HCT116 (cell line): ENCODE measurements at regions not wholly inside any gene's neighbourhood (a gene's known extent, or its start where the extent isn't known, plus 50 kb on each side); places are given as distances from the start of the nearest gene placed in this dataset.

Source experiments
- ATAC-seq: fragments of 200-7000 bp; cut with Tn5 transposase; 2 replicates; pipeline ENCODE4 v1.9.1; 2020; ENCODE audit warnings: mild to moderate bottlenecking, moderate library complexity
- BruUV-seq: library from RNA; stranded (reverse); fragments of 400-500 nt; replicated peaks from 2 replicates; lab custom pipeline; 2021; lab: Mats Ljungman, UMichigan
- CTCF ChIA-PET: fragments of 300-600 bp; sonication (Branson Sonifier 250); formaldehyde crosslinking; loops from one replicate; lab custom pipeline; 2021; ENCODE audit warnings: antibody characterized with exemption; lab: Charles Lee
- POLR2A ChIA-PET: fragments of 300-600, 350-600 bp; sonication (Branson Sonifier 250); formaldehyde crosslinking; loops from one replicate; lab custom pipeline; 2021; ENCODE audit warnings: antibody characterized with exemption; lab: Charles Lee
- RAD21 ChIA-PET, 2 experiments: fragments of 300-600 bp; sonication (Branson Sonifier 250); formaldehyde crosslinking; loops; one replicate each; lab custom pipeline; 2023; ENCODE audit warnings: low total read pairs in 2 of 2; ENCODE audit not compliant: uncharacterized antibody in 2 of 2, unreplicated experiment in 2 of 2, low non-redundant PET in 1 of 2; lab: Charles Lee
- DNase-seq: peaks from one replicate; pipeline ENCODE4 v3.0.0-alpha.2; 2010; ENCODE audit warnings: low read depth, low spot score
- H2AFZ ChIP-seq: fragments of 200-600 bp; shearing (Covaris generic), sonication (generic); 2 replicates; pipeline ENCODE4 v1.6.1; 2017; ENCODE audit warnings: low read depth, mixed run types, mixed read lengths, antibody characterized with exemption, low read length; ENCODE audit not compliant: poor library complexity, severe bottlenecking
- H3K27ac ChIP-seq: 2 replicates; pipeline ENCODE4 v1.5.1; 2012; ENCODE audit warnings: low read depth, low read length
- H3K27me3 ChIP-seq: fragments of 200-600 bp; sonication (generic); 2 replicates; pipeline ENCODE4 v1.6.1; 2016; ENCODE audit warnings: mixed run types, low read length, mixed read lengths; ENCODE audit not compliant: insufficient read depth
- H3K36me3 ChIP-seq, 2 experiments: fragments of 200-500 bp in 1 of 2; fragments of 200-600 bp in 1 of 2; sonication (Bioruptor generic) in 1 of 2; sonication (generic) in 1 of 2; 2 replicates each; pipeline versions ENCODE4 v1.5.1 to v1.6.1; 2014 to 2016; ENCODE audit warnings: low read length in 2 of 2, inconsistent platforms in 1 of 2, mixed read lengths in 1 of 2, mixed run types in 1 of 2; ENCODE audit not compliant: insufficient read depth in 2 of 2, control insufficient read depth in 1 of 2
- H3K4me1 ChIP-seq, 2 experiments: fragments of 200-600 bp in 1 of 2; sonication (generic) in 1 of 2; 2 replicates each; pipeline versions ENCODE4 v1.5.1 to v1.6.1; 2012 to 2017; ENCODE audit warnings: low read length in 2 of 2, inconsistent platforms in 1 of 2, mild to moderate bottlenecking in 1 of 2, mixed read lengths in 1 of 2, mixed run types in 1 of 2, moderate library complexity in 1 of 2; ENCODE audit not compliant: insufficient read depth in 2 of 2, control insufficient read depth in 1 of 2
- H3K4me2 ChIP-seq: fragments of 200-600 bp; sonication (generic); 2 replicates; pipeline ENCODE4 v1.6.1; 2017; ENCODE audit warnings: mixed run types, low read length, mixed read lengths
- H3K4me3 ChIP-seq, 2 experiments: fragments of 200-600 bp in 1 of 2; sonication (generic) in 1 of 2; replicated peaks in 1 of 2; 2 replicates each; pipeline ENCODE4 v1.5.1; 2011 to 2016; ENCODE audit warnings: low read length in 2 of 2, control low read depth in 1 of 2, low read depth in 1 of 2, mild to moderate bottlenecking in 1 of 2, mixed read lengths in 1 of 2, mixed run types in 1 of 2
- H3K79me2 ChIP-seq: fragments of 200-600 bp; sonication (generic); 2 replicates; pipeline ENCODE4 v1.6.1; 2017; ENCODE audit warnings: mild to moderate bottlenecking, mixed run types, low read length, moderate library complexity, mixed read lengths; ENCODE audit not compliant: insufficient read depth
- H3K9ac ChIP-seq: fragments of 200-600 bp; sonication (generic); 2 replicates; pipeline ENCODE4 v1.6.1; 2016; ENCODE audit warnings: low read length, mixed read lengths
- H3K9me2 ChIP-seq: fragments of 200-600 bp; sonication (generic), shearing (Covaris generic); 2 replicates; pipeline ENCODE4 v1.6.1; 2017; ENCODE audit warnings: mixed run types, mild to moderate bottlenecking, moderate library complexity; ENCODE audit not compliant: insufficient read depth
- H3K9me3 ChIP-seq, 2 experiments: fragments of 200-500 bp in 1 of 2; fragments of 200-600 bp in 1 of 2; sonication (Bioruptor generic) in 1 of 2; sonication (generic) in 1 of 2; 2 replicates each; pipeline ENCODE4 v1.6.1; 2014 to 2017; ENCODE audit warnings: low read length in 2 of 2, mixed read lengths in 2 of 2, inconsistent platforms in 1 of 2, low read depth in 1 of 2, mild to moderate bottlenecking in 1 of 2, mixed run types in 1 of 2, moderate library complexity in 1 of 2; ENCODE audit not compliant: control insufficient read depth in 1 of 2, insufficient read depth in 1 of 2
- H4K20me1 ChIP-seq: fragments of 200-600 bp; sonication (generic), shearing (Covaris generic); 2 replicates; pipeline ENCODE4 v1.6.1; 2017; ENCODE audit warnings: mixed run types, mild to moderate bottlenecking, moderate library complexity; ENCODE audit not compliant: insufficient read depth
- ATF3 ChIP-seq: IDR thresholded peaks from 2 replicates; pipeline ENCODE4 v1.6.1; 2012
- CBX3 ChIP-seq: IDR thresholded peaks from 2 replicates; pipeline ENCODE4 v1.6.1; 2012; ENCODE audit warnings: low read depth
- CTCF ChIP-seq, 3 experiments: fragments of 200-600 bp in 1 of 3; sonication (generic) in 1 of 3; IDR thresholded peaks in 2 of 3; conservative IDR thresholded peaks in 1 of 3; 2 replicates each; pipeline ENCODE4 v1.5.1; 2012 to 2017; ENCODE audit warnings: low read depth in 2 of 3, low read length in 2 of 3, antibody characterized with exemption in 1 of 3, borderline replicate concordance in 1 of 3, control low read depth in 1 of 3, mild to moderate bottlenecking in 1 of 3, mixed read lengths in 1 of 3, mixed run types in 1 of 3, moderate library complexity in 1 of 3; ENCODE audit not compliant: insufficient read depth in 1 of 3
- EGR1 ChIP-seq: IDR thresholded peaks from 2 replicates; pipeline ENCODE4 v1.6.1; 2012; ENCODE audit warnings: low read depth
- ELF1 ChIP-seq: IDR thresholded peaks from 2 replicates; pipeline ENCODE4 v1.6.1; 2012; ENCODE audit warnings: low read depth, borderline replicate concordance
- JUND ChIP-seq: IDR thresholded peaks from 2 replicates; pipeline ENCODE4 v1.6.1; 2012
- POLR2A ChIP-seq: IDR thresholded peaks from 2 replicates; pipeline ENCODE4 v1.7.0; 2011; ENCODE audit warnings: borderline replicate concordance; ENCODE audit not compliant: insufficient read depth, insufficient read length; ENCODE audit errors: extremely low read depth
- POLR2AphosphoS5 ChIP-seq: IDR thresholded peaks from 2 replicates; pipeline ENCODE4 v1.6.1; 2011; ENCODE audit warnings: mild to moderate bottlenecking, low read depth, low read length, moderate library complexity
- REST ChIP-seq: IDR thresholded peaks from 2 replicates; pipeline ENCODE4 v1.6.1; 2012; ENCODE audit warnings: low read depth
- SIN3A ChIP-seq: IDR thresholded peaks from 2 replicates; pipeline ENCODE4 v1.6.1; 2012; ENCODE audit warnings: low read depth
- SP1 ChIP-seq: IDR thresholded peaks from 2 replicates; pipeline ENCODE4 v1.6.1; 2012; ENCODE audit warnings: low read depth
- SRF ChIP-seq: IDR thresholded peaks from 2 replicates; pipeline ENCODE4 v1.6.1; 2012; ENCODE audit warnings: low read depth
- YY1 ChIP-seq: IDR thresholded peaks from 2 replicates; pipeline ENCODE4 v1.6.1; 2011; ENCODE audit warnings: low read length, low read depth, moderate library complexity, mild to moderate bottlenecking; ENCODE audit not compliant: insufficient replicate concordance; ENCODE audit errors: extremely low read depth
- intact Hi-C: fragments of 100-400 bp; cut with micrococcal nuclease; formaldehyde crosslinking; loops from 2 replicates; pipeline ENCODE4 v1.10.0; 2022
- TF ChIP-seq, protein P1 (sequence below): IDR thresholded peaks from 2 replicates; pipeline ENCODE4 v1.6.1; 2011; ENCODE audit warnings: mild to moderate bottlenecking, low read length, moderate library complexity; ENCODE audit not compliant: insufficient replicate concordance; ENCODE audit errors: extremely low read depth

DNA sequence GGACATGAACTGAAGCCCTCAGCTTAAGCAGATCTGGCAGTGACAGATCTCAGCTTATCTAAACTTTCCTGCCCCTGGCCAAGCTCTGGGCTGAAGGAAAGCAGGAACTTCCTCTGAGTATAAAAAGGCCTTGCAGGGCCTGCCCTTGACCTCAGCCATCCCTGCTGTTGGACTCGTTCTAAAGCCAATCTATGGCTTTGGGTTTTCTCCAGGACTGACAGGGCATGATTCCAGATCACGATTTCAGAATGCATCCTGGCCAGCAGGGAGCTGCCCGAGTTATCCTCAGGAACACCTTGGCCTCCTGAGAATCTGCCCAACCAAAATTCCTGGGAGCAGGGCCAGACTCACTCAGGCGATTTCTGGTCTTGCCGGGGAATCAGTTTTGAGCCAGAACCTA lies 502.7 kb downstream of the TLE4 start:
- no peaks in the 10 kb centered on the region for H3K4me1 ChIP-seq
- no peak overlapping the region for H3K4me2 ChIP-seq
- no peak for DNase-seq
- POLR2A ChIA-PET, result no interaction called here
- H4K20me1 ChIP-seq, result no peaks in the 10 kb centered on the region
- no TSS peak for BruUV-seq
- CTCF ChIA-PET, result no interaction called here
- H3K9me2 ChIP-seq, result no peaks in the 10 kb centered on the region
- H3K36me3 ChIP-seq, result no peaks in the 10 kb centered on the region
- no peak overlapping the region for H3K4me3 ChIP-seq
- H3K9me3 ChIP-seq, result peaks cover 16 to 17% of the 10 kb centered on the region in 2 experiments; a peak in 2 of 4 replicates
- intact Hi-C loops, result no loop called here
- H3K79me2 ChIP-seq, result no peaks in the 10 kb centered on the region
- no peaks in the 10 kb centered on the region for H3K27me3 ChIP-seq
- TF ChIP-seq SRF, result no peak
- TF ChIP-seq, all 23 proteins: peak for 0
- Histone ChIP-seq H2AFZ (no peak overlapping the region), H3K27ac (no peak overlapping the region), H3K9ac (no peak overlapping the region)
- RAD21 ChIA-PET, result no interaction called here
- no peak for ATAC-seq

GRCh38 chr9:80072451-80072850 lies 500.7 kb downstream of the TLE4 start:
- DNase-seq, result no peak
- no TSS peak for BruUV-seq
- no peak overlapping the region for H3K4me3 ChIP-seq
- no peak overlapping the region for H3K9ac ChIP-seq
- intact Hi-C loops, result no loop called here
- POLR2A ChIA-PET, result no interaction called here
- H3K27me3 ChIP-seq, result no peaks in the 10 kb centered on the region
- no peaks in the 10 kb centered on the region for H3K36me3 ChIP-seq
- H3K79me2 ChIP-seq, result no peaks in the 10 kb centered on the region
- ATAC-seq, result no peak
- H4K20me1 ChIP-seq, result no peaks in the 10 kb centered on the region
- H3K27ac ChIP-seq, result no peak overlapping the region
- H2AFZ ChIP-seq, result no peak overlapping the region
- RAD21 ChIA-PET, result no interaction called here
- H3K9me2 ChIP-seq, result no peaks in the 10 kb centered on the region
- no peaks in the 10 kb centered on the region for H3K4me1 ChIP-seq
- CTCF ChIA-PET, result no interaction called here
- no peak overlapping the region for H3K4me2 ChIP-seq
- peaks cover 16% of the 10 kb centered on the region in 2 experiments; a peak in 2 of 4 replicates for H3K9me3 ChIP-seq
- TF ChIP-seq YY1 (no peak), EGR1 (no peak), JUND (no peak), REST (no peak), SIN3A (no peak), CBX3 (no peak), POLR2A (no peak), CTCF (IDR thresholded peaks at IDR 0.05 in 2 of 3, conservative IDR thresholded peaks at IDR 0.05 in 1 of 3; ENCODE audit: borderline replicate concordance in 1 of 3, insufficient read depth in 1 of 3, low read depth in 2 of 3, low read length in 2 of 3) (no peak), SP1 (no peak), POLR2AphosphoS5 (no peak), ELF1 (no peak), ATF3 (no peak)
- TF ChIP-seq, protein P1, sequence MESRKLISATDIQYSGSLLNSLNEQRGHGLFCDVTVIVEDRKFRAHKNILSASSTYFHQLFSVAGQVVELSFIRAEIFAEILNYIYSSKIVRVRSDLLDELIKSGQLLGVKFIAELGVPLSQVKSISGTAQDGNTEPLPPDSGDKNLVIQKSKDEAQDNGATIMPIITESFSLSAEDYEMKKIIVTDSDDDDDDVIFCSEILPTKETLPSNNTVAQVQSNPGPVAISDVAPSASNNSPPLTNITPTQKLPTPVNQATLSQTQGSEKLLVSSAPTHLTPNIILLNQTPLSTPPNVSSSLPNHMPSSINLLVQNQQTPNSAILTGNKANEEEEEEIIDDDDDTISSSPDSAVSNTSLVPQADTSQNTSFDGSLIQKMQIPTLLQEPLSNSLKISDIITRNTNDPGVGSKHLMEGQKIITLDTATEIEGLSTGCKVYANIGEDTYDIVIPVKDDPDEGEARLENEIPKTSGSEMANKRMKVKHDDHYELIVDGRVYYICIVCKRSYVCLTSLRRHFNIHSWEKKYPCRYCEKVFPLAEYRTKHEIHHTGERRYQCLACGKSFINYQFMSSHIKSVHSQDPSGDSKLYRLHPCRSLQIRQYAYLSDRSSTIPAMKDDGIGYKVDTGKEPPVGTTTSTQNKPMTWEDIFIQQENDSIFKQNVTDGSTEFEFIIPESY, result no peak
